ENCODE measurements at regions not wholly inside any gene's neighbourhood (a gene's known extent, or its start where the extent isn't known, plus 50 kb on each side); places are given as distances from the start of the nearest gene placed in this dataset.

DNA sequence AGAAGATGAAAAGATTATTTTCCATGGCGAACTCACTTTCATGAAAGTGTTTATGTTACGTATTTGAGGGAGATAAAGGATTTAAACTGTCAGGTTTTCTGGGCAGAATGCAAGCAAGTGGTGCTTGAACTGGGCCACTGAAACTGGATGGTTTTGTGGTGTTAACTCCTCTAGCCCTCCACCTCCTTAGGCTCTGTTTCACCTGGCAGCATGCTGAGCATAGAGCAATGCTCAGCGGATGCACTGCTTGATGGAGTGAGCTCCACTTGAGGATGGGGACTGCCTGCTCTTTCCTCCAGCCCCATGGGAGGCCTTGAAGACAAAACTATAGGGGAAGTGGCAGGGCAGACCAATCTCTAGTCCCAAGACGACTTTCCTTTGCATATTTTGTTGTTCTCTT, 345.8 kb downstream of the TDRD15 start:
- no peak overlapping the region for H3K4me3 Mint-ChIP-seq
- DNase-seq (ENCODE audit: low spot score in 2 of 2) (no peak), ATAC-seq (no peak)
- H3K36me3 Mint-ChIP-seq, result no peaks in the 10 kb centered on the region
- H3K9me3 Mint-ChIP-seq, result peaks cover 11% of the 10 kb centered on the region
- no peak overlapping the region for H3K27ac Mint-ChIP-seq
- no peaks in the 10 kb centered on the region for H3K4me1 Mint-ChIP-seq

DNA sequence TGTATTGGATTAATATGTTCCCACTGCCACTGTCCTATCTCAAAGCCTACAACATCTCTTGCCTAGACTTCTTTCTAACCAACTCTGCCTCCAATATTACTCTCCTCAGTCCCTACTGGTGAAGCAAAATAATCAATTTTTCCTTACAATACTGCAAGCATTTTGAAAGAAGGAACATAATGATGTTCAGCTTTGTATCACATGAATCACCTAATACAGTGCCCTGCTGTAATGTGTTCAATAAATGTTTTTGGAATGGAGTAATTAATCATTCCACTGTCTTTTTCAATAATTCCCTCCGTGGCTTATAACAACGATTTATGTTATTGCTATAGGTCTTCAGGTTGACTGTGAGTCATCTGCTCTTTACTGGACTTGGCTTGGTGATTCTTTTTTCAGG, 356.4 kb downstream of the TDRD15 start:
- no peaks in the 10 kb centered on the region for H3K36me3 Mint-ChIP-seq
- no peaks in the 10 kb centered on the region for H3K4me1 Mint-ChIP-seq
- DNase-seq (ENCODE audit: low spot score in 2 of 2) (no peak), ATAC-seq (no peak)
- H3K9me3 Mint-ChIP-seq, result peaks cover 13% of the 10 kb centered on the region
- no peak overlapping the region for H3K27ac Mint-ChIP-seq
- H3K4me3 Mint-ChIP-seq, result no peak overlapping the region

DNA sequence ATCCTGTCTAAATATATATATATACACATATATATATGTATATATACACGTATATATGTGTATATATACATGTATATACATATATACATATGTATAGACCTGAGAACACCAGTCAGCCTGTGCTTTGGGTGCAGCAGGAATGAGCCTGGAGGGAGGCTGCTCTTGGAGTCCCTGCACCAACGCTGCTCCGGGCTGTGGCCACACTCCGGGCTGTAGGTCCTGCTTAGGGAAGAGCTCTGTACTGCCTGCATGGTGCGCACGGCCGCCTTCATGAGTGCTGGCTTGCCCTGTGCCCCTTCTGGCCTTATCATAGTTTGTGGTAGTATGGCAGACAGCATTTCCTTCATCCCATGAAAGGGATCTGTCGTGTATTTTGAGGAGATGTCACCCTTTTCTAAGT, 360.9 kb downstream of the TDRD15 start:
- Mint-ChIP-seq H3K4me1 (no peaks in the 10 kb centered on the region), H3K9me3 (peaks cover 13% of the 10 kb centered on the region), H3K27ac (no peak overlapping the region), H3K36me3 (no peaks in the 10 kb centered on the region), H3K4me3 (no peak overlapping the region)
- DNase-seq (ENCODE audit: low spot score in 2 of 2) (no peak), ATAC-seq (no peak)

DNA sequence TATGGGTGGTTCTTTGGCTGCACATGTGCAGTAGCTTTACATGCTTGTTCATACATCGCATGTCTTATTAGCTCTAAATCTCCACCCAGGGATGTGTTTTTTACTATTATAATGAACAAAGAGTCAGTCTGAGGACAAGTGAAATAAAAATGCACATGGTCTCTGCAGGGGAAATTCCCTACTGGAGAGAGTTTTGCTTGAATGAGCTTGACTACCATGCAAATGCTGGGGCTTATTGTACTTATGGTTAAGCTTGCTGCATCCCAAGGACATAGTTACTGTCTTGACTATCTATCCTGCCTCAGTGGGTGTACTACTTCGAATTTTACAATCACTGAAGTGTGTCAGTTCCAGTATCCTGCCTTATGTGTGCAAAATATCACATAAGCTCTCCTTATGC, 362.7 kb downstream of the TDRD15 start:
- Mint-ChIP-seq H3K9me3 (peaks cover 16% of the 10 kb centered on the region), H3K4me3 (no peak overlapping the region), H3K36me3 (no peaks in the 10 kb centered on the region), H3K27ac (no peak overlapping the region), H3K4me1 (no peaks in the 10 kb centered on the region)
- DNase-seq (ENCODE audit: low spot score in 2 of 2), result no peak
- ATAC-seq, result no peak

DNA sequence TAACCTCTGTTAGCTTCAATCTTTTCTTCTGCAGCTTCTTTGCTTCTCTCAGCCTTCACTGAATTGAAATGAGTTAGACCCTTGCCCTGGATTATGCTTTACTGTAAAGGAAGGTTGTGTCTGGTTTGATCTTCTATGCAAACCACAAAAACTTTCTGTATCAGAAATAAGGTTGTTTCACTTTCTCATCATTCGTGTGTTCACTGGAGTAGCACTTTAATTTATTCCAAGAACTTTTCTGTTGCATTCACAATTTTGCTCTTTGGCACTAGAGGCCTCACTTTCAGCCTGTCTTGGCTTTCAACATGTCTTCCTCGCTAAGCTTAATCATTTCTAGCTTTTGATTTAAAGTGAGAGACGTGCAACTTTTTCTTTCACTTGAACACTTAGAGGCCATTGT, 365.3 kb downstream of the TDRD15 start:
- H3K27ac Mint-ChIP-seq, result no peak overlapping the region
- ATAC-seq, result no peak
- H3K36me3 Mint-ChIP-seq, result no peaks in the 10 kb centered on the region

DNA sequence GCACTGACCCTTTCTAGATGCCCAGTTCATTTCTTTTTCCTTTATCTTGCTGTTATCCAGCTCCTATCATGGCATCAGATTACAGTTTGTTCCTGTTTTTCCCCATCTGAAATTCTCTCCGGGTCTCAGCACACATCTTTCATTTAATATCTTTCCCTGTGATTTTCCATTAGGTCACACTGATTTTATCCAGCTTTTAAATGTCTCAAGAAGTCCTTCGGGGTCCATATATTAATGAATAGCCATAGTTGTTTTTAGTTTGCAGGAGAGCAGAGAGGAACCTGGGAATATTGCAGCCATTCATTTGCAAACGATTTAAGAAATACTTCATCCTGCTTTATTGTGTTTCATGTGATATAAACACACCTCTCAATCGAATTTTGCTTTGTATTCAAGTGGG, 374.2 kb downstream of the TDRD15 start:
- Mint-ChIP-seq H3K9me3 (peaks cover 12% of the 10 kb centered on the region), H3K4me3 (no peak overlapping the region), H3K27ac (no peak overlapping the region), H3K4me1 (no peaks in the 10 kb centered on the region), H3K36me3 (no peaks in the 10 kb centered on the region)
- ATAC-seq (no peak), DNase-seq (ENCODE audit: low spot score in 2 of 2) (no peak)

More for the DNA sequence above, 365.3 kb downstream of the TDRD15 start:
- Mint-ChIP-seq H3K4me3 (no peak overlapping the region), H3K9me3 (peaks cover 19% of the 10 kb centered on the region), H3K4me1 (no peaks in the 10 kb centered on the region)
- no peak for DNase-seq (ENCODE audit: low spot score in 2 of 2)

DNA sequence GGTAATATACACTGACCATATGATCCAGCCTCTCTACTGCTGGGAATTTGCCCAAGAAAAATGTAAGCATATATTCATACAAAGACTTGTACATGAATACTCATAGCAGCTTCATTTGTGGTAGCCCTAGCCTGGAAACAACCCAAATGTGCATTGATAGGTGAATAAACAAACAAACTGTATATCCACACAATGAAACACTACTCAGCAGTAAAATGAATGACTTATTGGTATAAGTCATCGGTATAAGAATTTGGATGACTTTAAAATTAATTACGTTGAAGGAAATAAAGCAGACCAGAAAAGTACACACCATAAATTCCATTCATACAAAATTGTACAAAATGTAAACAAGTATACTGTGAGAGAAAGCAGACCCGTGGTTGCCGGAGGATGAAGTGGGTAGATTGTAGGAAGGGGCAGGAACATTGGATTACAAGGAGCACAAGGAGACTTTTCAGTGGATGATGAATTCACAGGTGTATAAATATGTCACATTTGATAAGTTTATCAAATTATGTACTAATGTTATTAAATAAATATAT, 376.7 kb downstream of the TDRD15 start:
- ATAC-seq (no peak), DNase-seq (ENCODE audit: low spot score in 2 of 2) (no peak)
- Mint-ChIP-seq H3K9me3 (peaks cover 16% of the 10 kb centered on the region), H3K27ac (no peak overlapping the region), H3K36me3 (no peaks in the 10 kb centered on the region), H3K4me3 (no peak overlapping the region), H3K4me1 (no peaks in the 10 kb centered on the region)

DNA sequence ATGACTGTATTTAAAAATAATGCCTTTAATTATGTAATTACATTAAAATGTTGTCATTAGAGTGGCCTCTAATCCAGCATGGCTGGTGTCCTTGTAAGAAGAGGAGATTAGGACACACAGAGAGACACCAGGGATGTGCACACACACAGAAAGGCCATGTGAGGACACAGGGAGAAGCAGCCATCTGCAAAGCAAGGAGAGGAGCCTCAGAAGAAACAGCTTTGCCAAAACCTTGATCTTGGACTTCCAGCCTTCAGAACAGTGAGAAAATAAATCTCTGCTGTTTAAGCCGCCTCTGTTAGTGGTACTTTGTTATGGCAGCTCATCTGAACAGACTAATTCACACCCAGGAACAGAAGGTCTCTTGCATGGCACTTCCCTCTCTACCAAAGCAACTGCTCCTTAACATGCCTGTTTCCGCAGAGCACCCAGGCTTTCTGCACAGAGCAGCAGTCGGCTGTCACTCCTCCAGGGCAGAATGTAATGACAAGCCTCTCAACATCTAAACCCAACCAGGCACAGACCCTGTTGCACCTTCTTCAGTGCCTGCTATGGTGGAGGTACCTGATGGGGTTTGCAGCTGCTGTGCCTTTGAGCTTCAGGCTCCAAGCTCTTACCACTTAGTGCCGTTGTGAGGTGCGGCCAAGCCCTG, 377.7 kb downstream of the TDRD15 start:
- DNase-seq (ENCODE audit: low spot score in 2 of 2) (no peak), ATAC-seq (no peak)
- Mint-ChIP-seq H3K36me3 (no peaks in the 10 kb centered on the region), H3K9me3 (peaks cover 20% of the 10 kb centered on the region), H3K4me1 (no peaks in the 10 kb centered on the region), H3K4me3 (no peak overlapping the region), H3K27ac (no peak overlapping the region)

DNA sequence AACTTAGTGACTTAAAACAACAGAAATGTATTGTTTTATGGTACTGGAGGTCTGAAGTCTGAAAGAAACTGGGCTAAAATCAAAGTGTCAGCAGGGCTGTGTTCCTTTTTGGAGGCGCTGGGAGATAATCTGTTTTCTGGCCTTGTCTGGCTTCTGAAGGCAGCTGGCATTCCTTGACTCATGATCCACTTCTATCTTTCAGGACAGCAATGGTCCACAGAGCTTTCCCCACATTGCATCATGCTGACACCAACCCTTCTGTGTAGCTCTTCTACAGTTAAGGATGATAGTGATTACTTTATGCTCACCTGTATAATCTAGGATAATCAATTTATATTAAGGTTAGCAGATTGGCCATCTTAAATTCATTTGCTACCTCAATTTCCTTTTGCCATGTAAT, 392.1 kb downstream of the TDRD15 start:
- Mint-ChIP-seq H3K4me1 (no peaks in the 10 kb centered on the region), H3K4me3 (no peak overlapping the region), H3K36me3 (no peaks in the 10 kb centered on the region), H3K9me3 (peaks cover 14% of the 10 kb centered on the region), H3K27ac (no peak overlapping the region)
- ATAC-seq (no peak), DNase-seq (ENCODE audit: low spot score in 2 of 2) (no peak)

DNA sequence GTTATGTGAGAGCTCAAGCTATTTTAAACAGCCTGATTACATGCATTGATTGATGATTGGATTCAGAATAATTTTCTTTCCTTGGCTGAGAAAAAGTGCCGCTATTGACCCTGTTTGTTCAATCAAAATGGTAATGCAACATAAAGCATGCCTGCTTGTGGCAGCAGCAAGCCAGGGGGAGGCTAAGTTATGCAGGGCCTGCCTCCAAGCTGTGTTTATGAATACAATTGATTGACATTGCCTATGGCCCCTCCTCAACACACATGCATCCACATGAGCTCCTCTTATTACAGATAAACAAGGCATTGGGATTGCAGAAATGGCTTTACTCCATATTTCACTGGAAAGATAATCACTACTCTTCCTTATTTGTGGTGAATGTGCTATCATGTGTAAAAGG, 395.6 kb downstream of the TDRD15 start:
- no peaks in the 10 kb centered on the region for H3K4me1 Mint-ChIP-seq
- no peaks in the 10 kb centered on the region for H3K36me3 Mint-ChIP-seq
- H3K27ac Mint-ChIP-seq, result no peak overlapping the region
- H3K9me3 Mint-ChIP-seq, result peaks cover 11% of the 10 kb centered on the region
- ATAC-seq (no peak), DNase-seq (ENCODE audit: low spot score in 2 of 2) (no peak)
- no peak overlapping the region for H3K4me3 Mint-ChIP-seq

DNA sequence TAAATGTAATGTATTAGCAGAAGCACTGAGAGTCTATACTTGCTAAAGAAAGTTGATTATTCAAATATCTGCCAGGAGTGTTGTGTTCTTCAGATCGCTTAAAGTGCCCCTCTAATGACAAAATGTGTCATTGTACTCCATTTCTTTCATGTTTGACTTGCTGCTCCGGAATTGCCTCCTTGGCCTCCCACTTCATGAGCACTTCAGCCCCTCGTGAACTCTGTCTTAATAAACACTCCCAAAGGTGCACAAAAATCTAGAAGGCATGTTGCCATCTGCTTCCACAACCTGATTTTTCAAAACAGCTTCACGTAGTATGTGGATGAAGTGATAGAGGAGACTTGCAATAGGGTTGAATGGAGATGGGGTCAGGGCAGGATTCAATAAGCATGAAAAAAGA, 396.1 kb downstream of the TDRD15 start:
- no peak for DNase-seq (ENCODE audit: low spot score in 2 of 2)
- Mint-ChIP-seq H3K4me1 (no peaks in the 10 kb centered on the region), H3K4me3 (no peak overlapping the region), H3K36me3 (no peaks in the 10 kb centered on the region), H3K27ac (no peak overlapping the region), H3K9me3 (peaks cover 11% of the 10 kb centered on the region)
- ATAC-seq, result no peak

DNA sequence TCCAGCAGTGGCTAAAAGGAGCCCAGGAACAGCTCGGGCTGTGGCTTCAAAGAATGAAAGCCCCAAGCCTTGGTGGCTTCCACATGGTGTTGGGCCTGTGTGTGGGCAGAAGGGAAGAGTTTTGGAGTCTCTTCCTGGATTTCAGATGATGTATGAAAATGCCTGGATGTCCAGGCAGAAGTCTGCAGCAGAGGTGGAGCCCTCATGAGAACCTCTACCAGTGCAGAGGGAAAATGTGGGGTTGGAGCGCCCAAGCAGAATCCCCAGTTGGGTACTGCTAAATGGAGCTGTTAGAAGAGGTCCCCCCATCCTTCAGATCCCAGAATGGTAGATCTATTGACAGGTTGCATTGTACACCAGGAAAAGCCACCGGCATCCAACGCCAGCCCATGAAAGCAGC, 412.1 kb downstream of the TDRD15 start:
- Mint-ChIP-seq H3K4me3 (no peak overlapping the region), H3K4me1 (no peaks in the 10 kb centered on the region), H3K36me3 (no peaks in the 10 kb centered on the region), H3K9me3 (peaks cover 23% of the 10 kb centered on the region), H3K27ac (no peak overlapping the region)
- DNase-seq (ENCODE audit: low spot score in 2 of 2), result no peak
- no peak for ATAC-seq

DNA sequence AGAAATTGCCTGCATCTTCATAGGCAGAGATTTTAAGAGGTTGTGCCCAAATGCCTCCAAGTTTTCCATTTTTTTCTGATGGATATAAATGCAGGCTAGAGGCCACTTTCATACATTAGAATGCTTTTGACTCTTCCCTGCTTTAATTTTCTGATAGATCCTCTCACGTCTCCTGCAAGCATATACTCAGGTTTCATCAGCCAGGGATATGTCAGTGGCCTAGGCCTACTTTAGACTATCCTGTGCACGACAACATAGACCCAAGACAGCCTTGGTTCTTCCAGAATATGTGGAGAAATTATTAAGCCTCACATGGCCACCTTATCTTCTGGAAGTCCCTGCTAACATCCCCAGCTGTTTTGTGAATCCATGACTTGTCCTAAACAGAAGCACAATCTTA, 415.9 kb downstream of the TDRD15 start:
- no peaks in the 10 kb centered on the region for H3K4me1 Mint-ChIP-seq
- peaks cover 15% of the 10 kb centered on the region for H3K9me3 Mint-ChIP-seq
- no peak for ATAC-seq
- H3K4me3 Mint-ChIP-seq, result no peak overlapping the region
- no peak for DNase-seq (ENCODE audit: low spot score in 2 of 2)
- no peak overlapping the region for H3K27ac Mint-ChIP-seq
- H3K36me3 Mint-ChIP-seq, result no peaks in the 10 kb centered on the region

DNA sequence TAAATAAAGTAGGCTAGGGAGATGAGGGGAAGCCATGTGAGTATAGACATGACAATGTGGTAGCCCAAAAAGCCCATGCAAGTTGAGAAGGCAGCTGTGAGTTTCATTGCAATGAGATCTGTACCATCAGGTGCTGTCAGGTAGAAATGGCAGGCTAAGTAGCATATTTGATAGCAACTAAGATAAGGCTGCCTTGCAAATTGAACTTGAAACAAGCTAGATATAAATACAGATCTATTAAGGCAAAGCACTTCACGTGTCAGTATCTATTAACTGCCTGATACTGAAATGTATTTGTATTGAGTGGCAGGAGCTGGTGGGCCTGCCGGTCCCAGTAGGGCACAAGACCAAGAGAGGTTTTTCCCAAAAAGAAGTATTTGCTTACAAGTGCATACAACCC, 419.9 kb downstream of the TDRD15 start:
- ATAC-seq, result no peak
- H3K9me3 Mint-ChIP-seq, result peaks cover 6% of the 10 kb centered on the region
- H3K36me3 Mint-ChIP-seq, result no peaks in the 10 kb centered on the region
- H3K4me3 Mint-ChIP-seq, result no peak overlapping the region
- H3K27ac Mint-ChIP-seq, result no peak overlapping the region
- DNase-seq (ENCODE audit: low spot score in 2 of 2), result no peak
- H3K4me1 Mint-ChIP-seq, result no peaks in the 10 kb centered on the region

DNA sequence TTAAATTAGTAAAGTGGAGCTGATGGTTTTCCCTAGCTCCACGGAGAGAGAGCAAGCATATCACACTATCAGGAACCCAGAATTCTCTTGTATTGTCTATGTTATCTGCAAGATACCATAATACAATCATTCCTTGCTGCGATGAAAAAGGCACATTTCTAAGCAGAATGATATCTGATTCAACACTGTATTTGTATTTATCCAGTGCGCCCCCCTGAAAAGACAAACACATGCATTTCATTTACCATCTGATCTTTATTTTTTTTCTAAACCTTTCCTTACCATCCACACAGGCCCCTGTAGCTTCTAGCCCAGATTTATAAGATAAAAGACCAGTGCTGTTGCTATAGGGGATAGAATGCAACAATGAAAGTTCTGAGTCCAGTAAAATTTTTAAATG, 420.6 kb downstream of the TDRD15 start:
- Mint-ChIP-seq H3K9me3 (peaks cover 8% of the 10 kb centered on the region), H3K4me1 (no peaks in the 10 kb centered on the region), H3K27ac (no peak overlapping the region)

DNA sequence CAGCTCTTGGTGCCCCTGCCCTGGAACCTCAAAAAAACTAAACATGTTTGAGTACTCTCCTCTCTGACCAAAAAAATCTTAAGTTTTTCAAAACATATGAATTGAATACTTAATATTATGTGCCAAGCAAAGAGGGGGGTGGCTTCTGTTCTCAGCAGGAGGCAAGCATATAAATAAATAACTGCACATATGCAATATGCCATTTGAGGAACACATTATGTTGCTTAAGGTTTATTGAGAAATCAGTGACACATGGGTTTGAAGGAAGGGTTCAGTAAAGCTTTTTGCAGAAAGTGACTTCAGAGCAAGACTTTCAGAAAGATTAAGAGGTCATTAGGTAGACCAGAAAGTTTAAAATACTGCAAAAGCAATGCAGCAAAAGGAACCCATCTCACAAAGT, 429.2 kb downstream of the TDRD15 start:
- ATAC-seq (no peak), DNase-seq (ENCODE audit: low spot score in 2 of 2) (no peak)
- Mint-ChIP-seq H3K4me3 (no peak overlapping the region), H3K4me1 (no peaks in the 10 kb centered on the region), H3K36me3 (no peaks in the 10 kb centered on the region), H3K27ac (no peak overlapping the region), H3K9me3 (peaks cover 17% of the 10 kb centered on the region)

More for the DNA sequence above, 420.6 kb downstream of the TDRD15 start:
- no peak for DNase-seq (ENCODE audit: low spot score in 2 of 2)
- Mint-ChIP-seq H3K36me3 (no peaks in the 10 kb centered on the region), H3K4me3 (no peak overlapping the region)
- no peak for ATAC-seq

DNA sequence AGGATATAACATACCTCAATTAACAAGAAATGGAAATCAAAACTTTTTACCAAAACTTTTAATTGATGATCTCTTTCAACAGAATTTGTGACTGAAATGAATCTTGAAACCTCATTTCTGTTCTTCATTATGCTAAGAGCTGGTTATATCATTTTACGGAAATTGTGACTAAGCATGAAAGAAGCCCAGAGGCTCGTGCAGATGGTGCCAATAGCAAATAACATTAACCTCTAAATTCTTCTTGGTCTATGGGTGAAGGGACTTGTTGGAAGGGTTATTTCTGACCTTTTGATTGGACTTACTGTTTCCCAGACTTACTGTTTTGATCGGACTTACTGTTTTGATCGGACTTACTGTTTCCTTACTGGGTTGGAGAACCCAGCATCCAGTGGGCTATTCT, 435.6 kb downstream of the TDRD15 start:
- ATAC-seq, result no peak
- no peaks in the 10 kb centered on the region for H3K4me1 Mint-ChIP-seq
- H3K9me3 Mint-ChIP-seq, result peaks cover 13% of the 10 kb centered on the region
- H3K4me3 Mint-ChIP-seq, result no peak overlapping the region
- no peak overlapping the region for H3K27ac Mint-ChIP-seq
- H3K36me3 Mint-ChIP-seq, result no peaks in the 10 kb centered on the region
- no peak for DNase-seq (ENCODE audit: low spot score in 2 of 2)
